Effector memory CD8-positive, alpha-beta T cell (primary cell): ENCODE measurements at regions not wholly inside any gene's neighbourhood (a gene's known extent, or its start where the extent isn't known, plus 50 kb on each side); places are given as distances from the start of the nearest gene placed in this dataset.
A peak's percentile ranks its signal among the peaks of the same experiment; 100 is the strongest.
"Not testable (repeated sequence)": the region's sequence is repeated elsewhere in the genome, so short reads cannot be mapped to it uniquely, and the experiment has no call there.

Source experiments
- ATAC-seq: fragments of 150-1000 bp; cut with Tn5 transposase; replicated peaks from 2 replicates; pipeline ENCODE4 v1.10.0; 2021; ENCODE audit warnings: mild to moderate bottlenecking, moderate library complexity
- DNase-seq, 3 experiments: peaks; one replicate each; pipeline ENCODE4 v3.0.0; 2021
- H3K27ac Mint-ChIP-seq, 2 donors: one replicate each; pipeline ENCODE4 v1.8.0; 2022; ENCODE audit warnings: mild to moderate bottlenecking in 2 of 2, mixed read lengths in 2 of 2, moderate library complexity in 2 of 2
- H3K27me3 Mint-ChIP-seq, 2 donors: one replicate each; pipeline ENCODE4 v1.8.0; 2022; ENCODE audit warnings: mixed read lengths in 2 of 2
- H3K36me3 Mint-ChIP-seq: one replicate; pipeline ENCODE4 v1.8.0; 2022; ENCODE audit warnings: mild to moderate bottlenecking, moderate library complexity, mixed read lengths; ENCODE audit not compliant: insufficient read depth
- H3K4me1 Mint-ChIP-seq, 2 donors: one replicate each; pipeline ENCODE4 v1.8.0; 2022; ENCODE audit warnings: low read depth in 2 of 2, mixed read lengths in 2 of 2
- H3K4me3 Mint-ChIP-seq, 2 donors: one replicate each; pipeline ENCODE4 v1.8.0; 2022; ENCODE audit warnings: mild to moderate bottlenecking in 2 of 2, mixed read lengths in 2 of 2, moderate library complexity in 2 of 2
- H3K9me3 Mint-ChIP-seq, 2 donors: one replicate each; pipeline ENCODE4 v1.8.0; 2022; ENCODE audit warnings: mixed read lengths in 2 of 2

- no peaks in the 10 kb centered on the region for H3K36me3 Mint-ChIP-seq
- no peak overlapping the region for H3K27ac Mint-ChIP-seq
- ATAC-seq = no peak
- no peak for DNase-seq
- peaks cover 4 to 7% of the 10 kb centered on the region in 2 donors for H3K4me1 Mint-ChIP-seq
- H3K9me3 Mint-ChIP-seq = peaks cover 0 to 3% of the 10 kb centered on the region in 2 donors
- no peak overlapping the region for H3K4me3 Mint-ChIP-seq
- peaks cover 43 to 69% of the 10 kb centered on the region in 2 donors for H3K27me3 Mint-ChIP-seq
Measured at GRCh38 chr1:18571275-18571674, 59.4 kb upstream of the PAX7 start.

GRCh38 chr1:18572022-18572880 is 58.4 kb upstream of the PAX7 start:
- ATAC-seq (no peak), DNase-seq (no peak)
- H3K27me3 Mint-ChIP-seq = peaks cover 39 to 70% of the 10 kb centered on the region in 2 donors
- H3K4me1 Mint-ChIP-seq = peaks cover 4 to 7% of the 10 kb centered on the region in 2 donors
- H3K4me3 Mint-ChIP-seq = no peak overlapping the region
- H3K36me3 Mint-ChIP-seq = no peaks in the 10 kb centered on the region
- H3K9me3 Mint-ChIP-seq = peaks cover 0 to 3% of the 10 kb centered on the region in 2 donors
- no peak overlapping the region for H3K27ac Mint-ChIP-seq

GRCh38 chr1:18573170-18573569 is 57.5 kb upstream of the PAX7 start:
- ATAC-seq (no peak), DNase-seq (no peak)
- Mint-ChIP-seq H3K4me1 (peaks cover 4 to 7% of the 10 kb centered on the region in 2 donors), H3K9me3 (no peaks in the 10 kb centered on the region), H3K27ac (no peak overlapping the region), H3K36me3 (peaks cover 4% of the 10 kb centered on the region), H3K4me3 (no peak overlapping the region), H3K27me3 (peaks cover 32 to 66% of the 10 kb centered on the region in 2 donors)

GRCh38 chr1:18574754-18575153 is 55.9 kb upstream of the PAX7 start:
- Mint-ChIP-seq H3K36me3 (peaks cover 4% of the 10 kb centered on the region), H3K4me3 (no peak overlapping the region), H3K9me3 (no peaks in the 10 kb centered on the region), H3K27ac (no peak overlapping the region), H3K27me3 (peaks cover 25 to 65% of the 10 kb centered on the region in 2 donors), H3K4me1 (peaks cover 4 to 7% of the 10 kb centered on the region in 2 donors)
- ATAC-seq (no peak), DNase-seq (no peak)

GRCh38 chr1:18575620-18576019 is 55.0 kb upstream of the PAX7 start:
- peak in 1 of 3 experiments; percentile 14 for DNase-seq
- no peaks in the 10 kb centered on the region for H3K9me3 Mint-ChIP-seq
- peaks cover 4% of the 10 kb centered on the region for H3K36me3 Mint-ChIP-seq
- H3K27ac Mint-ChIP-seq = no peak overlapping the region
- H3K4me1 Mint-ChIP-seq = peaks cover 4 to 7% of the 10 kb centered on the region in 2 donors
- no peak for ATAC-seq
- H3K27me3 Mint-ChIP-seq = peaks cover 19 to 61% of the 10 kb centered on the region in 2 donors
- no peak overlapping the region for H3K4me3 Mint-ChIP-seq

- ATAC-seq (no peak), DNase-seq (no peak)
- Mint-ChIP-seq H3K4me1 (peaks cover 2 to 5% of the 10 kb centered on the region in 2 donors), H3K36me3 (peaks cover 4% of the 10 kb centered on the region), H3K9me3 (no peaks in the 10 kb centered on the region), H3K4me3 (no peak overlapping the region), H3K27ac (no peak overlapping the region), H3K27me3 (peaks cover 6 to 62% of the 10 kb centered on the region in 2 donors)
Measured at GRCh38 chr1:18578271-18578670, 52.4 kb upstream of the PAX7 start.

- Mint-ChIP-seq H3K27me3 (peaks cover 0 to 60% of the 10 kb centered on the region in 2 donors), H3K27ac (peak overlapping the region in 1 of 2 donors; percentile 55)
- not testable (repeated sequence) for H3K4me3 Mint-ChIP-seq, H3K36me3 Mint-ChIP-seq, H3K4me1 Mint-ChIP-seq, H3K9me3 Mint-ChIP-seq, DNase-seq, ATAC-seq
Measured at GRCh38 chr1:18579267-18579666, 51.4 kb upstream of the PAX7 start.

GRCh38 chr1:18580047-18580446 is 50.6 kb upstream of the PAX7 start:
- Mint-ChIP-seq H3K9me3 (no peaks in the 10 kb centered on the region), H3K4me1 (no peaks in the 10 kb centered on the region), H3K36me3 (peaks cover 4% of the 10 kb centered on the region), H3K4me3 (no peak overlapping the region), H3K27ac (no peak overlapping the region), H3K27me3 (peaks cover 0 to 67% of the 10 kb centered on the region in 2 donors)
- DNase-seq (no peak), ATAC-seq (no peak)

GRCh38 chr1:18580691-18581419 is 49.8 kb upstream of the PAX7 start:
- Mint-ChIP-seq H3K4me3 (no peak overlapping the region), H3K9me3 (no peaks in the 10 kb centered on the region), H3K36me3 (peaks cover 4% of the 10 kb centered on the region), H3K27me3 (peaks cover 6 to 65% of the 10 kb centered on the region in 2 donors), H3K27ac (no peak overlapping the region), H3K4me1 (no peaks in the 10 kb centered on the region)
- ATAC-seq = no peak
- DNase-seq = no peak
